Thoracic aorta (tissue), 2 donors: ENCODE measurements at regions not wholly inside any gene's neighbourhood (a gene's known extent, or its start where the extent isn't known, plus 50 kb on each side); places are given as distances from the start of the nearest gene placed in this dataset.

Experiments
- ATAC-seq: fragments of 150-250 bp; one replicate; pipeline ENCODE4 v1.8.0; 2017; ENCODE audit warnings: low read depth; ENCODE audit not compliant: insufficient number of reproducible peaks, low FRiP score
- DNase-seq: peaks from one replicate; pipeline ENCODE4 v3.0.0-alpha.2; 2020; ENCODE audit warnings: low spot score
- H3K27ac ChIP-seq, 2 donors: fragments of 200-600 bp; sonication (generic); 1 replicate in 1 of 2; 2 replicates in 1 of 2; pipeline ENCODE4 v1.5.1; 2016; ENCODE audit warnings: mild to moderate bottlenecking in 2 of 2, moderate library complexity in 2 of 2
- H3K27me3 ChIP-seq: fragments of 200-600 bp; sonication (generic); replicated peaks from 2 replicates; pipeline ENCODE4 v1.6.0; 2016; ENCODE audit warnings: mild to moderate bottlenecking; ENCODE audit not compliant: insufficient read depth
- H3K36me3 ChIP-seq: fragments of 200-600 bp; sonication (generic); one replicate; pipeline ENCODE4 v1.5.1; 2016
- H3K4me1 ChIP-seq, 2 donors: fragments of 200-600 bp; sonication (generic); 1 replicate in 1 of 2; 2 replicates in 1 of 2; pipeline versions ENCODE4 v1.5.1 to v1.6.0; 2016; ENCODE audit warnings: low read depth in 2 of 2, mild to moderate bottlenecking in 1 of 2; ENCODE audit not compliant: control insufficient read depth in 1 of 2
- H3K4me3 ChIP-seq: fragments of 200-600 bp; sonication (generic); 2 replicates; pipeline ENCODE4 v1.5.1; 2016; ENCODE audit warnings: mild to moderate bottlenecking
- H3K9me3 ChIP-seq: fragments of 200-600 bp; sonication (generic); 2 replicates; pipeline ENCODE4 v1.5.1; 2016
- CTCF ChIP-seq: fragments of 200-600 bp; sonication (generic); IDR thresholded peaks from one replicate; pipeline ENCODE4 v1.5.1; 2019; ENCODE audit warnings: antibody characterized with exemption

- H3K4me1 ChIP-seq: no peaks in the 10 kb centered on the region
- H3K27ac ChIP-seq: no peak overlapping the region
- no peak for ATAC-seq
Observed at GRCh38 chr6:23584134-23584763, 541.8 kb upstream of the NRSN1 start.

GRCh38 chr6:23587582-23587981 lies 538.4 kb upstream of the NRSN1 start:
- no peaks in the 10 kb centered on the region for H3K9me3 ChIP-seq
- no peaks in the 10 kb centered on the region for H3K36me3 ChIP-seq
- no peak overlapping the region for H3K27ac ChIP-seq
- ATAC-seq: no peak
- H3K4me1 ChIP-seq: no peaks in the 10 kb centered on the region
- H3K27me3 ChIP-seq: no peaks in the 10 kb centered on the region
- no peak overlapping the region for H3K4me3 ChIP-seq
- no peak for TF ChIP-seq CTCF
- DNase-seq: no peak

More at GRCh38 chr6:23584134-23584763, 541.8 kb upstream of the NRSN1 start:
- TF ChIP-seq CTCF: no peak
- Histone ChIP-seq H3K4me3 (no peak overlapping the region), H3K36me3 (no peaks in the 10 kb centered on the region), H3K27me3 (no peaks in the 10 kb centered on the region), H3K9me3 (no peaks in the 10 kb centered on the region)
- DNase-seq: no peak

GRCh38 chr6:23589811-23590210 lies 536.2 kb upstream of the NRSN1 start:
- Histone ChIP-seq H3K36me3 (no peaks in the 10 kb centered on the region), H3K4me3 (no peak overlapping the region), H3K4me1 (no peaks in the 10 kb centered on the region), H3K9me3 (no peaks in the 10 kb centered on the region), H3K27ac (no peak overlapping the region), H3K27me3 (no peaks in the 10 kb centered on the region)
- ATAC-seq: no peak
- TF ChIP-seq CTCF: no peak
- DNase-seq: no peak

- no peaks in the 10 kb centered on the region for H3K36me3 ChIP-seq
- no peak for ATAC-seq
- no peaks in the 10 kb centered on the region for H3K4me1 ChIP-seq
- no peak overlapping the region for H3K4me3 ChIP-seq
- no peak for TF ChIP-seq CTCF
- no peaks in the 10 kb centered on the region for H3K9me3 ChIP-seq
- no peaks in the 10 kb centered on the region for H3K27me3 ChIP-seq
- no peak for DNase-seq
- H3K27ac ChIP-seq: no peak overlapping the region
Observed at GRCh38 chr6:23590498-23591126, 535.4 kb upstream of the NRSN1 start.

- H3K36me3 ChIP-seq: no peaks in the 10 kb centered on the region
- DNase-seq (no peak), ATAC-seq (no peak)
- no peaks in the 10 kb centered on the region for H3K27me3 ChIP-seq
- no peak for TF ChIP-seq CTCF
- H3K4me3 ChIP-seq: no peak overlapping the region
- H3K4me1 ChIP-seq: no peaks in the 10 kb centered on the region
- no peaks in the 10 kb centered on the region for H3K9me3 ChIP-seq
- no peak overlapping the region for H3K27ac ChIP-seq
Observed at GRCh38 chr6:23591761-23592160, 534.3 kb upstream of the NRSN1 start.
